K562 (cell line): ENCODE measurements at regions not wholly inside any gene's neighbourhood (a gene's known extent, or its start where the extent isn't known, plus 50 kb on each side); places are given as distances from the start of the nearest gene placed in this dataset.

Experiments used
- ARID1B ChIP-seq: fragments of 450-650 bp; IDR thresholded peaks from 2 replicates; pipeline ENCODE4 v1.6.1; 2016; ENCODE audit warnings: antibody characterized with exemption, mild to moderate bottlenecking, inconsistent platforms
- BRCA1 ChIP-seq, 2 experiments: fragments of 450-650 bp in 1 of 2; sonication (generic) in 1 of 2; formaldehyde crosslinking in 1 of 2; IDR thresholded peaks; 2 replicates each; pipeline versions ENCODE4 v1.5.0 to v1.6.1; 2017 to 2020; ENCODE audit warnings: mild to moderate bottlenecking in 1 of 2, missing genetic modification reagents in 1 of 2
- CBX1 ChIP-seq: sonication (generic); IDR thresholded peaks from 2 replicates; pipeline ENCODE4 v1.6.1; 2016; ENCODE audit warnings: antibody characterized with exemption, low read depth, mild to moderate bottlenecking
- CEBPB ChIP-seq: fragments of 450-650 bp; IDR thresholded peaks from 2 replicates; pipeline ENCODE4 v1.6.1; 2016; ENCODE audit warnings: missing genetic modification characterization, missing compliant biosample characterization
- CTBP1 ChIP-seq: fragments of 450-650 bp; IDR thresholded peaks from 2 replicates; pipeline ENCODE4 v1.6.1; 2016; ENCODE audit warnings: borderline replicate concordance
- EP400 ChIP-seq: fragments of 450-650 bp; IDR thresholded peaks from 2 replicates; pipeline ENCODE4 v1.6.1; 2017; ENCODE audit warnings: antibody characterized with exemption, mild to moderate bottlenecking, moderate library complexity
- ERF ChIP-seq: fragments of 450-650 bp; formaldehyde crosslinking; IDR thresholded peaks from 2 replicates; pipeline ENCODE4 v1.4.0; 2020; ENCODE audit warnings: mild to moderate bottlenecking, mixed read lengths
- GATAD2A ChIP-seq: fragments of 450-650 bp; IDR thresholded peaks from 2 replicates; pipeline ENCODE4 v1.6.1; 2017
- HNRNPL ChIP-seq: fragments of 200-400 bp; formaldehyde crosslinking; IDR thresholded peaks from 2 replicates; pipeline ENCODE4 v1.6.1; 2017; ENCODE audit warnings: low read depth, mild to moderate bottlenecking, low read length
- KLF1 ChIP-seq: fragments of 450-650 bp; IDR thresholded peaks from 2 replicates; pipeline ENCODE4 v1.6.1; 2016; ENCODE audit warnings: missing genetic modification characterization, missing compliant biosample characterization
- MYBL2 ChIP-seq, 2 experiments: fragments of 450-650 bp in 1 of 2; sonication (generic) in 1 of 2; formaldehyde crosslinking in 1 of 2; IDR thresholded peaks; 2 replicates each; pipeline versions ENCODE4 v1.6.1 to v1.8.1; 2017 to 2022; ENCODE audit warnings: borderline replicate concordance in 1 of 2, inconsistent platforms in 1 of 2, low read depth in 1 of 2, mild to moderate bottlenecking in 1 of 2, missing genetic modification reagents in 1 of 2, moderate library complexity in 1 of 2
- RBM25 ChIP-seq: fragments of 200-400 bp; formaldehyde crosslinking; IDR thresholded peaks from 2 replicates; pipeline ENCODE4 v1.6.1; 2018; ENCODE audit warnings: low read length, low read depth, moderate library complexity; ENCODE audit not compliant: severe bottlenecking
- SIRT6 ChIP-seq: IDR thresholded peaks from one replicate; pipeline ENCODE4 v1.6.1; 2012; ENCODE audit warnings: low read depth, mild to moderate bottlenecking, control low read depth, inconsistent platforms, low read length, moderate library complexity
- ZBTB1 ChIP-seq: sonication (generic); formaldehyde crosslinking; IDR thresholded peaks from 2 replicates; pipeline ENCODE4 v1.8.1; 2023; ENCODE audit warnings: missing genetic modification reagents, low read depth, mild to moderate bottlenecking, borderline replicate concordance
- ZNF133 ChIP-seq: fragments of 250-450 bp; sonication (Bioruptor Pico); IDR thresholded peaks from 2 replicates; pipeline ENCODE4 v1.4.0; 2020; ENCODE audit warnings: mild to moderate bottlenecking
- ZNF311 ChIP-seq: fragments of 250-450 bp; sonication (Bioruptor Pico); IDR thresholded peaks from 2 replicates; pipeline ENCODE4 v1.4.0; 2020; ENCODE audit warnings: mild to moderate bottlenecking, moderate library complexity
- ZNF507 ChIP-seq: conservative IDR thresholded peaks from 2 replicates; pipeline ENCODE4 v1.6.1; 2017; ENCODE audit warnings: missing genetic modification characterization, missing compliant biosample characterization
- TF ChIP-seq, protein P1 (sequence below): fragments of 450-650 bp; IDR thresholded peaks from 2 replicates; pipeline ENCODE4 v1.6.1; 2014; ENCODE audit warnings: low read depth, mild to moderate bottlenecking, moderate library complexity, borderline replicate concordance
- TF ChIP-seq, protein P2 (sequence below): sonication (generic); formaldehyde crosslinking; IDR thresholded peaks from 2 replicates; pipeline ENCODE4 v1.4.0; 2020; ENCODE audit warnings: mild to moderate bottlenecking, missing genetic modification reagents
- TF ChIP-seq, protein P3 (sequence below): sonication (generic); formaldehyde crosslinking; IDR thresholded peaks from 2 replicates; pipeline ENCODE4 v1.8.0; 2022; ENCODE audit warnings: mild to moderate bottlenecking, missing genetic modification reagents, borderline replicate concordance
- TF ChIP-seq, protein P4 (sequence below), 2 experiments: IDR thresholded peaks; 2 replicates each; pipeline ENCODE4 v1.6.1; 2011; ENCODE audit warnings: borderline replicate concordance in 1 of 2, control low read depth in 1 of 2, low read depth in 1 of 2, low read length in 1 of 2, mild to moderate bottlenecking in 1 of 2, mixed read lengths in 1 of 2, moderate library complexity in 1 of 2; ENCODE audit not compliant: insufficient read depth in 1 of 2, insufficient read length in 1 of 2, poor library complexity in 1 of 2, severe bottlenecking in 1 of 2; ENCODE audit errors: extremely low read depth in 1 of 2
- TF ChIP-seq, protein P5 (sequence below): sonication (generic); formaldehyde crosslinking; IDR thresholded peaks from 2 replicates; pipeline ENCODE4 v1.8.0; 2022; ENCODE audit warnings: mild to moderate bottlenecking, missing genetic modification reagents

DNA sequence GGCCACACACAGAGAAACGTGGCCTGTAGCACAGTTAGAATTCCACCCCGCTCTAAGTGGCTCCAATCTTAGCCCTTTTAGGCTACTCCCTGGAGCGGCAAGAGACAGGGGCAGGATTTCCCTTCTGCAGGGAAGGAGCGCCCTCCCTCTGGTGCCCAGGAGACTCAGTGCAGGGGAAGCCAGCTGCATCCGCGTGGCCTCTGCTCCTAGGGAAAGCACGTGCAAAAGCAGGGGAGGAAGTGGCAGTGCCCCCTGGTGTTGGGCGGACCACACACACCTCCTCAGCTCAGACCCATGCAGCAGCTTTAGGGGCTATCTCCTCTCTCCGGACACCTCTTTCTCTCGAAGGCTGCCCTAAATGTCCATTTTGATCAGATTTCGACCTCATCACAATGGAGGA lies 50.0 kb downstream of the SPRING1 start (continued):
- no peak for TF ChIP-seq SIRT6
- TF ChIP-seq MYBL2 (IDR thresholded peaks at IDR 0.05; ENCODE audit: low read depth), result no peak
- no peak for TF ChIP-seq MYBL2 (CRISPR knock-in tag; IDR thresholded peaks at IDR 0.05; ENCODE audit: borderline replicate concordance)
- TF ChIP-seq ZNF507 (tag), result no peak
- TF ChIP-seq, protein P1, sequence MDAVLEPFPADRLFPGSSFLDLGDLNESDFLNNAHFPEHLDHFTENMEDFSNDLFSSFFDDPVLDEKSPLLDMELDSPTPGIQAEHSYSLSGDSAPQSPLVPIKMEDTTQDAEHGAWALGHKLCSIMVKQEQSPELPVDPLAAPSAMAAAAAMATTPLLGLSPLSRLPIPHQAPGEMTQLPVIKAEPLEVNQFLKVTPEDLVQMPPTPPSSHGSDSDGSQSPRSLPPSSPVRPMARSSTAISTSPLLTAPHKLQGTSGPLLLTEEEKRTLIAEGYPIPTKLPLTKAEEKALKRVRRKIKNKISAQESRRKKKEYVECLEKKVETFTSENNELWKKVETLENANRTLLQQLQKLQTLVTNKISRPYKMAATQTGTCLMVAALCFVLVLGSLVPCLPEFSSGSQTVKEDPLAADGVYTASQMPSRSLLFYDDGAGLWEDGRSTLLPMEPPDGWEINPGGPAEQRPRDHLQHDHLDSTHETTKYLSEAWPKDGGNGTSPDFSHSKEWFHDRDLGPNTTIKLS, result peak; percentile 49; the same call in 1 of the 2 replicates
- TF ChIP-seq GATAD2A, result no peak
- no peak for TF ChIP-seq CEBPB (tag)
- no peak for TF ChIP-seq KLF1 (tag)
- no peak for TF ChIP-seq ZNF133
- TF ChIP-seq HNRNPL, result no peak
- TF ChIP-seq CBX1, result 0 out of 2 replicates have a peak, but pooled peaks have one; percentile 40
- TF ChIP-seq, protein P2, sequence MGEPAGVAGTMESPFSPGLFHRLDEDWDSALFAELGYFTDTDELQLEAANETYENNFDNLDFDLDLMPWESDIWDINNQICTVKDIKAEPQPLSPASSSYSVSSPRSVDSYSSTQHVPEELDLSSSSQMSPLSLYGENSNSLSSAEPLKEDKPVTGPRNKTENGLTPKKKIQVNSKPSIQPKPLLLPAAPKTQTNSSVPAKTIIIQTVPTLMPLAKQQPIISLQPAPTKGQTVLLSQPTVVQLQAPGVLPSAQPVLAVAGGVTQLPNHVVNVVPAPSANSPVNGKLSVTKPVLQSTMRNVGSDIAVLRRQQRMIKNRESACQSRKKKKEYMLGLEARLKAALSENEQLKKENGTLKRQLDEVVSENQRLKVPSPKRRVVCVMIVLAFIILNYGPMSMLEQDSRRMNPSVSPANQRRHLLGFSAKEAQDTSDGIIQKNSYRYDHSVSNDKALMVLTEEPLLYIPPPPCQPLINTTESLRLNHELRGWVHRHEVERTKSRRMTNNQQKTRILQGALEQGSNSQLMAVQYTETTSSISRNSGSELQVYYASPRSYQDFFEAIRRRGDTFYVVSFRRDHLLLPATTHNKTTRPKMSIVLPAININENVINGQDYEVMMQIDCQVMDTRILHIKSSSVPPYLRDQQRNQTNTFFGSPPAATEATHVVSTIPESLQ (CRISPR knock-in tag), result no peak
- TF ChIP-seq, protein P3, sequence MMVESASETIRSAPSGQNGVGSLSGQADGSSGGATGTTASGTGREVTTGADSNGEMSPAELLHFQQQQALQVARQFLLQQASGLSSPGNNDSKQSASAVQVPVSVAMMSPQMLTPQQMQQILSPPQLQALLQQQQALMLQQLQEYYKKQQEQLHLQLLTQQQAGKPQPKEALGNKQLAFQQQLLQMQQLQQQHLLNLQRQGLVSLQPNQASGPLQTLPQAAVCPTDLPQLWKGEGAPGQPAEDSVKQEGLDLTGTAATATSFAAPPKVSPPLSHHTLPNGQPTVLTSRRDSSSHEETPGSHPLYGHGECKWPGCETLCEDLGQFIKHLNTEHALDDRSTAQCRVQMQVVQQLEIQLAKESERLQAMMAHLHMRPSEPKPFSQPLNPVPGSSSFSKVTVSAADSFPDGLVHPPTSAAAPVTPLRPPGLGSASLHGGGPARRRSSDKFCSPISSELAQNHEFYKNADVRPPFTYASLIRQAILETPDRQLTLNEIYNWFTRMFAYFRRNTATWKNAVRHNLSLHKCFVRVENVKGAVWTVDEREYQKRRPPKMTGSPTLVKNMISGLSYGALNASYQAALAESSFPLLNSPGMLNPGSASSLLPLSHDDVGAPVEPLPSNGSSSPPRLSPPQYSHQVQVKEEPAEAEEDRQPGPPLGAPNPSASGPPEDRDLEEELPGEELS (CRISPR knock-in tag), result no peak
- no peak for TF ChIP-seq RBM25
- TF ChIP-seq, protein P4, sequence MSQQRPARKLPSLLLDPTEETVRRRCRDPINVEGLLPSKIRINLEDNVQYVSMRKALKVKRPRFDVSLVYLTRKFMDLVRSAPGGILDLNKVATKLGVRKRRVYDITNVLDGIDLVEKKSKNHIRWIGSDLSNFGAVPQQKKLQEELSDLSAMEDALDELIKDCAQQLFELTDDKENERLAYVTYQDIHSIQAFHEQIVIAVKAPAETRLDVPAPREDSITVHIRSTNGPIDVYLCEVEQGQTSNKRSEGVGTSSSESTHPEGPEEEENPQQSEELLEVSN (IDR thresholded peaks at IDR 0.05; ENCODE audit: borderline replicate concordance in 1 of 2, extremely low read depth in 1 of 2, insufficient read depth in 1 of 2, insufficient read length in 1 of 2, low read depth in 1 of 2, low read length in 1 of 2, poor library complexity in 1 of 2, severe bottlenecking in 1 of 2), result peak; percentile 57 to 77
- TF ChIP-seq CTBP1, result no peak
- no peak for TF ChIP-seq ERF
- peak; percentile 80 for TF ChIP-seq EP400
- TF ChIP-seq, protein P5, sequence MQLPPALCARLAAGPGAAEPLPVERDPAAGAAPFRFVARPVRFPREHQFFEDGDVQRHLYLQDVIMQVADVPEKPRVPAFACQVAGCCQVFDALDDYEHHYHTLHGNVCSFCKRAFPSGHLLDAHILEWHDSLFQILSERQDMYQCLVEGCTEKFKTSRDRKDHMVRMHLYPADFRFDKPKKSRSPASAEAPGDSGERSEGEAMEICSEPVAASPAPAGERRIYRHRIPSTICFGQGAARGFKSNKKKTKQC (CRISPR knock-in tag), result no peak
- TF ChIP-seq ZNF311 (CRISPR knock-in tag), result no peak
- no peak for TF ChIP-seq ARID1B
- TF ChIP-seq BRCA1 (IDR thresholded peaks at IDR 0.05), result no peak
- no peak for TF ChIP-seq BRCA1 (CRISPR knock-in tag; IDR thresholded peaks at IDR 0.05)
- TF ChIP-seq ZBTB1 (CRISPR knock-in tag), result no peak
